ENCODE measurements at regions not wholly inside any gene's neighbourhood (a gene's known extent, or its start where the extent isn't known, plus 50 kb on each side); places are given as distances from the start of the nearest gene placed in this dataset.

- TF ChIP-seq CTCF (IDR thresholded peaks at IDR 0.05), result no peak
- TF ChIP-seq POLR2A (IDR thresholded peaks at IDR 0.05), result no peak
- no peak for TF ChIP-seq EP300 (IDR thresholded peaks at IDR 0.05)
Measured at GRCh38 chr18:43482600-43482999, 205.3 kb upstream of the SYT4 start.

All from gastroesophageal sphincter (tissue), 3 donors.